ENCODE measurements at regions not wholly inside any gene's neighbourhood (a gene's known extent, or its start where the extent isn't known, plus 50 kb on each side); places are given as distances from the start of the nearest gene placed in this dataset.

GRCh38 chr6:128686084-128686483, 165.7 kb upstream of the PTPRK start:
- TF ChIP-seq CTCF (IDR thresholded peaks at IDR 0.05; ENCODE audit: borderline replicate concordance, extremely low read depth, low read length, poor library complexity, severe bottlenecking) = no peak
- no peak for TF ChIP-seq EZH2 (IDR thresholded peaks at IDR 0.05; ENCODE audit: borderline replicate concordance, low read depth, low read length, severe bottlenecking)
